ENCODE measurements at regions not wholly inside any gene's neighbourhood (a gene's known extent, or its start where the extent isn't known, plus 50 kb on each side); places are given as distances from the start of the nearest gene placed in this dataset.
"Not testable (repeated sequence)": the region's sequence is repeated elsewhere in the genome, so short reads cannot be mapped to it uniquely, and the experiment has no call there.

DNA sequence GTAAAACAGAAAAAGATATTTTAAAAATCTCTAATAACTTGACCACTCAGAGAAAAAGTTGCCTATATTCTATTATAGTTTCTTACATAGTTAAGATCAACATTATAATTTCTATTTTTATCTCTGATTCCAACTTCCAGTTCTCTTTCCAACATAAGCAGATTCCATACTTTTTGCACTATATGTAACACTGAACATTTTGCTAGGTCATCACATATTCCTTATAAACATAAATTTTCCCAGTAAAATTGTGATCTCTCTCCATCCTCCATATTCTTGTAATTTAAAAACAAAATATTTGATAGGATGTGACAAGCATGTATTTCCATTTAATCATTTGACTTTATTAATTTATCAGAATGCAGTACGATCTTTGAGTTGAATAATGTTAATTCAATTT lies 170.4 kb upstream of the THSD7A start:
- Mint-ChIP-seq H3K27me3 (ENCODE audit: low read depth) (no peaks in the 10 kb centered on the region), H3K9me3 (peaks cover 3% of the 10 kb centered on the region)

DNA sequence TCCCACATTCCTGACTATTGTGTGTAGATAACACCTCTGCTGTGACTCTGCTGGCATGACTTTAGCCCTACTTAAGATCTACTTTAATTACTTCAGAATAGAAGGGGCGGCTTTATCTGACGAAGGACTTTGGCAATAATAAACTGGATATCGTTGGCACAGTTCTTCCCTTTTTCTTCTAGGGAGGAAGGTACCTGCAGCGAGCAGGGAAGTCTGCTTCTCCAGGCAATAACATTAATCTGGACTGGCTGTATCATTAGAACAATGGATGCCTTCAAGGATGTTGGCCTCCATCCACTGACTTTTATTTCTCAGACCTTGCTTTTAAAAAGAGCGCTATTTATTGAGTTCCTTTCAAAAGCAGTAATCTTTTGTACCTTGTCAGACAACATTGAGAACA lies 172.6 kb upstream of the THSD7A start:
- no peak overlapping the region for H3K27ac Mint-ChIP-seq (ENCODE audit: unreplicated experiment)
- H3K4me3 Mint-ChIP-seq, result no peak overlapping the region
- no peaks in the 10 kb centered on the region for H3K36me3 Mint-ChIP-seq (ENCODE audit: low read depth)
- DNase-seq (ENCODE audit: low read depth, low spot score), result no peak
- TF ChIP-seq, protein P1, sequence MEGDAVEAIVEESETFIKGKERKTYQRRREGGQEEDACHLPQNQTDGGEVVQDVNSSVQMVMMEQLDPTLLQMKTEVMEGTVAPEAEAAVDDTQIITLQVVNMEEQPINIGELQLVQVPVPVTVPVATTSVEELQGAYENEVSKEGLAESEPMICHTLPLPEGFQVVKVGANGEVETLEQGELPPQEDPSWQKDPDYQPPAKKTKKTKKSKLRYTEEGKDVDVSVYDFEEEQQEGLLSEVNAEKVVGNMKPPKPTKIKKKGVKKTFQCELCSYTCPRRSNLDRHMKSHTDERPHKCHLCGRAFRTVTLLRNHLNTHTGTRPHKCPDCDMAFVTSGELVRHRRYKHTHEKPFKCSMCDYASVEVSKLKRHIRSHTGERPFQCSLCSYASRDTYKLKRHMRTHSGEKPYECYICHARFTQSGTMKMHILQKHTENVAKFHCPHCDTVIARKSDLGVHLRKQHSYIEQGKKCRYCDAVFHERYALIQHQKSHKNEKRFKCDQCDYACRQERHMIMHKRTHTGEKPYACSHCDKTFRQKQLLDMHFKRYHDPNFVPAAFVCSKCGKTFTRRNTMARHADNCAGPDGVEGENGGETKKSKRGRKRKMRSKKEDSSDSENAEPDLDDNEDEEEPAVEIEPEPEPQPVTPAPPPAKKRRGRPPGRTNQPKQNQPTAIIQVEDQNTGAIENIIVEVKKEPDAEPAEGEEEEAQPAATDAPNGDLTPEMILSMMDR (conservative IDR thresholded peaks at IDR 0.05), result no peak
- no peaks in the 10 kb centered on the region for H3K9me3 Mint-ChIP-seq
- H3K4me1 Mint-ChIP-seq, result peaks cover 3% of the 10 kb centered on the region
- H3K27me3 Mint-ChIP-seq (ENCODE audit: low read depth), result no peaks in the 10 kb centered on the region

More for the DNA sequence above, 170.4 kb upstream of the THSD7A start:
- no peaks in the 10 kb centered on the region for H3K4me1 Mint-ChIP-seq
- DNase-seq (ENCODE audit: low read depth, low spot score), result no peak
- H3K27ac Mint-ChIP-seq (ENCODE audit: unreplicated experiment), result no peak overlapping the region
- no peaks in the 10 kb centered on the region for H3K36me3 Mint-ChIP-seq (ENCODE audit: low read depth)
- TF ChIP-seq, protein P1 (conservative IDR thresholded peaks at IDR 0.05), result no peak
- no peak overlapping the region for H3K4me3 Mint-ChIP-seq

DNA sequence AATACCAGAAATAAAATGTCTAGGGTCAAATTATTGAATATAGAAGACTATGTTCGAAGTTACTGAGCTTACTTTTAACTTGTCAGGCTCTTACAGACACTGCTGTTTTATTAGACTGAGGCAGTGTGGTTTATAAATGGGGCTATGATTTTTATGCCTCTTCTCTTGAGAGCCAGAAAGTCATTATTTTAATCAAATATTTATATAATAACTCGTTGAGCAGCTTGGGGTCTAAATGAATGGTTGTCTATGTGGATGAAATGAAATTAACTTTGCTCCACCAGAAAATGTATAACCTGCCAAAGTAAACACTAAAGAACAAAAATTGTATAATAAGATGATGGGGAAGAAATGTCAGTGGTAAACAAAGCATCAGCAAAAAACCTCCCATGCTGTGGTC lies 175.6 kb upstream of the THSD7A start:
- no peaks in the 10 kb centered on the region for H3K9me3 Mint-ChIP-seq
- no peak overlapping the region for H3K4me3 Mint-ChIP-seq
- no peaks in the 10 kb centered on the region for H3K36me3 Mint-ChIP-seq (ENCODE audit: low read depth)
- H3K4me1 Mint-ChIP-seq, result peaks cover 3% of the 10 kb centered on the region
- H3K27ac Mint-ChIP-seq (ENCODE audit: unreplicated experiment), result no peak overlapping the region
- DNase-seq (ENCODE audit: low read depth, low spot score), result no peak
- TF ChIP-seq, protein P1 (conservative IDR thresholded peaks at IDR 0.05), result no peak
- no peaks in the 10 kb centered on the region for H3K27me3 Mint-ChIP-seq (ENCODE audit: low read depth)

DNA sequence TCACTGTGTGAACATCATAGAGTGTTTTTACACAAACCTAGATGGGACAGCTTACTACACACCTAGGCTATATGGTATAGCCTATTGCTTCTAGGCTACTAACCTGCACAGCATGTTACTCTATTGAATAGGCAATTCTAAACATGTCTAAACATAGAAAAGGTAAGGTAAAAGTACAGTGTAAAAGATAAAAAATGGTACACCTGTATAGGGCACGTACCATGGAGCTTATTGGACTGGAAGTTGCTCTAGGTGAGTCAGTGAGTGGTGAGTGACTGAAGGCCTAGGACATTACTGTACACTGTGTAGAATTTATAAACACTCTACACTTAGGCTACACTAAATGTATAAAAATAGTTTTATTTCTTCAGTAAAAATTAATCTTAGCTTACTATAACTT lies 182.0 kb upstream of the THSD7A start:
- TF ChIP-seq, protein P1 (conservative IDR thresholded peaks at IDR 0.05), result no peak
- H3K27me3 Mint-ChIP-seq (ENCODE audit: low read depth), result no peaks in the 10 kb centered on the region
- no peaks in the 10 kb centered on the region for H3K36me3 Mint-ChIP-seq (ENCODE audit: low read depth)
- H3K4me3 Mint-ChIP-seq, result no peak overlapping the region
- H3K27ac Mint-ChIP-seq (ENCODE audit: unreplicated experiment), result no peak overlapping the region
- no peaks in the 10 kb centered on the region for H3K9me3 Mint-ChIP-seq
- no peak for DNase-seq (ENCODE audit: low read depth, low spot score)
- no peaks in the 10 kb centered on the region for H3K4me1 Mint-ChIP-seq

DNA sequence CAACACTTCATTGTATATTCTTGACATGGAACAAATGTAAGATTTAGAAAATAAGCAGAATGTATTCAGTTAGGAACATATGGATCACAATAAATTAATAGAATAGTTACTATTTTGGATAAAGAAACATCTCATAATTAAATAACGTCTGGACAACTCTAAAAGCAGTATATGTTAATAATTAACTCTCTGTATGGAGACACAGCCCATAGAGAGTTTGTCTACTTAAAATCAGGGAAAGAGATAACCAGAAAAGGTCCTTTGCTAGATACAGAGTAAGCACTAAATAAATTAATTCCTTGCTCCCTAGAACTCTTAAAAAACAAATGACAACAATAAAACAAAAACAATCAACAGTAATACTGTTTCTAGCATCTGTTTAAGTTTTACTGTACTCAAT lies 184.4 kb upstream of the THSD7A start:
- Mint-ChIP-seq H3K4me1 (no peaks in the 10 kb centered on the region), H3K36me3 (ENCODE audit: low read depth) (no peaks in the 10 kb centered on the region), H3K4me3 (no peak overlapping the region), H3K27ac (ENCODE audit: unreplicated experiment) (no peak overlapping the region), H3K9me3 (no peaks in the 10 kb centered on the region), H3K27me3 (ENCODE audit: low read depth) (no peaks in the 10 kb centered on the region)
- DNase-seq (ENCODE audit: low read depth, low spot score), result no peak
- TF ChIP-seq, protein P1 (conservative IDR thresholded peaks at IDR 0.05), result no peak

DNA sequence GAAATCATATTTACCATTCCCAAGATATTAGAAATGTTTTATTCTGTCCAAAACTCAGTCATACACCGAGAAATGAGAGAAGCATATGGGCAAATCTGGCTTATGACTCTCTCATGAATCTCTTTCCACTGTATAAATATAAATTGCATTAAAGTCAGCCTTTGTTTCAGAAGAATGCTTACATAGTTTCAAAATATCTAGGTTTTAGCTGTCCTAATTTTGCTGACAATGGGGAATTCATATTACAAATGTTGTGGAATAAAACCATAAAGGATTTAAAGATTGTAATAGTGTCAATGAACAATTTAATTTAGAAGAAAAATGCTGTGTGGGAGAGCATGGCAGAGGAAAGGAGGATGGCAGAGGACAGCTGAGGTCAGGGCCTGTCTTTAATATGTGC lies 185.0 kb upstream of the THSD7A start:
- Mint-ChIP-seq H3K27ac (ENCODE audit: unreplicated experiment) (no peak overlapping the region), H3K9me3 (no peaks in the 10 kb centered on the region), H3K27me3 (ENCODE audit: low read depth) (no peaks in the 10 kb centered on the region), H3K36me3 (ENCODE audit: low read depth) (no peaks in the 10 kb centered on the region), H3K4me3 (no peak overlapping the region), H3K4me1 (no peaks in the 10 kb centered on the region)
- DNase-seq (ENCODE audit: low read depth, low spot score), result no peak
- TF ChIP-seq, protein P1 (conservative IDR thresholded peaks at IDR 0.05), result no peak

DNA sequence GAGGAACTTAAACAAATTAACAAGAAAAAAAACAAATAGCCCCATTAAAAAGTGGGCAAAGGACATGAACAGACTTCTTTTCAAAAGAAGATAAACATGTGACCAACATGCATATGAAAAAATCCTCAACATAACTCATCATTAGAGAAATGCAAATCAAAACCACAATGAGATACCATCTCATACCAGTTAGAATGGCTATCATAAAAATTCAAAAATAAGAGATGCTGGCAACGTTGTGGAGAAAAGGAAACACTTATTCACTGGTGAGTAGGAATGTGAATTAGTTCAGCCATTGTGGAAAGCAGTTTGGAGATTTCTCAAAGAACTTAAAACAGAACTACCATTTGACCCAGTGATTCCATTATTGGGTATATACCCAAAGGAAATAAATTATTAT lies 189.1 kb upstream of the TMEM106B start:
- not testable (repeated sequence) for H3K36me3 Mint-ChIP-seq (ENCODE audit: low read depth); H3K27ac Mint-ChIP-seq (ENCODE audit: unreplicated experiment); H3K27me3 Mint-ChIP-seq (ENCODE audit: low read depth); H3K4me1 Mint-ChIP-seq; H3K9me3 Mint-ChIP-seq; H3K4me3 Mint-ChIP-seq; DNase-seq (ENCODE audit: low read depth, low spot score)

Data from neural crest cell (in vitro differentiated cells).